Inferior parietal cortex (tissue), 1 donor: ENCODE measurements at regions not wholly inside any gene's neighbourhood (a gene's known extent, or its start where the extent isn't known, plus 50 kb on each side); places are given as distances from the start of the nearest gene placed in this dataset.
"Not testable (repeated sequence)": the region's sequence is repeated elsewhere in the genome, so short reads cannot be mapped to it uniquely, and the experiment has no call there.

Experiments
- DNase-seq: peaks from one replicate; pipeline ENCODE4 v3.0.0-alpha.2; 2016; ENCODE audit errors: extremely low spot score

DNA sequence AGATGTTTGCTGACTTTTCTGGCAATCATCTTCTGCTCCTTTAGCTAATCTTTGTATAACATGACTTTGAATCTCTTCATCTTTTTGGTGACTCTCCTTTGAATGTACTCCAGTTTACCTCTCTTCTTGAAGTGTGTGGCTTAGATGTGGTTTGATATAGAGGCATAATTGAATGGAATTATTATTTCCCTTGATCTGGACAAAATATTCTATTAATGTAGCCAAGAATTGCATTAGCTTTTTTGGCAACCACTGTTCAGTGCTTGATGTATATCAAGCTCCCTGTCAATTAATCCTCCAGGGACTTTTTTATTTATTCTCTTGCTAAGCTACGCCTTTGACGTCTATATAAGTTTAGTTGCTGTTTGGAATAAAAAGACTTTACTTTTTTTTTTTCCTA is 490.8 kb downstream of the PCDH20 start:
- DNase-seq: no peak

- DNase-seq: peak; percentile 7
Observed at GRCh38 chr13:60922576-60923231, 492.9 kb downstream of the PCDH20 start.

GRCh38 chr13:60893801-60894200 is 496.8 kb downstream of the TDRD3 start:
- no peak for DNase-seq

GRCh38 chr13:60887711-60888110 is 490.7 kb downstream of the TDRD3 start:
- DNase-seq: no peak

GRCh38 chr13:60881507-60881906 is 484.5 kb downstream of the TDRD3 start:
- DNase-seq: no peak

DNA sequence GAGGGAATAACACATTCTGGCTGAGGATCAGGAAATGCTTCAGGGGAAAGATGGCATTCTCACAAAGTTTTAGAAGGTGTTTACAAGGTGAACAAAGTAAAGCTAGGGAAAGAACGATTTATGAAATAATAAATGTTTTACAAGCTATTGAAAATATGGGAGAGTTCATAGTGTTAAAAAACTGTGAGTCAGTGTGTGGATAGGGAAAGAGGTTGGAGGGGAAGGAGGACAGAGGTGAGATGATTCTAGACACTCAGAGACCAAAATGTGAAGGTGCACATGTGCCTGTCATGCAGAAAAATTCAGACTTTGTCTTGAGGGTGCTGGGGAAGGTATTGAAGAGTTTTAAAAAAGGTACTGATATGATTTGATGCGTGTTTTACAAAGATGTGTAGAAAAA is 476.1 kb downstream of the TDRD3 start:
- DNase-seq: no peak

DNA sequence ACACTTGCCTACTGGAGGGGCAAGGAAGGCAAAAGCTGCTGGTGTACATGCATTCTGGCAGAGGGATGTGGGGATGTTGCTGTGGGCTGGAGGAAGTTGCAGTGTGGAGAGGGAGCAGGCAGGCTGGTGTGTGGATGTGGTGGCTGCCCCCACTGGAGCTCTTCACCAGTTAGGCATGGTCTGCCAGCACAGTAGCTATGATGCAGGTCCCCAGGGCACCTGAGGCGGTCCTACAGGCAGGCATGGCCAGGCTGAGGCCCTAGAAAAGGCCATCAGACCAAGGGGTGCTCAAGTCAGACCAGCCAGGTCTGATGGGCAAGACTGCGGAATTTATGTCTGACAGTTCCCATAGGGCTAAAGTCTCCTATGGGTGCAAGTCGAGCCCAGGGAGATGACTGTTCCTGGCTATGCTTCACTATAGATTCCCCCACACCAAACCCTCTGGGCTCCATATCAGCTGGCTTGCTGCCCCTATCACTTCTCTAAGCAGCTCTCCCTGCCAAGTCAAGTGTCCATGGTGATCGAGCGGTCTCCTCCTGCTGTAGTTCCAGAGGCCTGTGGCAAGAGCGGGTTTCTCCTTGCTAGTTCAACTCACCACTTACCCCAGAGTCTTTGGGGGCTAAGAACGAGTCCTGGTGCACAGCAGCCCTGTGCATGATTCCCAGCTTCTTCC is 473.1 kb downstream of the TDRD3 start:
- DNase-seq: no peak

- no peak for DNase-seq
Observed at GRCh38 chr13:60869225-60869624, 472.2 kb downstream of the TDRD3 start.

DNA sequence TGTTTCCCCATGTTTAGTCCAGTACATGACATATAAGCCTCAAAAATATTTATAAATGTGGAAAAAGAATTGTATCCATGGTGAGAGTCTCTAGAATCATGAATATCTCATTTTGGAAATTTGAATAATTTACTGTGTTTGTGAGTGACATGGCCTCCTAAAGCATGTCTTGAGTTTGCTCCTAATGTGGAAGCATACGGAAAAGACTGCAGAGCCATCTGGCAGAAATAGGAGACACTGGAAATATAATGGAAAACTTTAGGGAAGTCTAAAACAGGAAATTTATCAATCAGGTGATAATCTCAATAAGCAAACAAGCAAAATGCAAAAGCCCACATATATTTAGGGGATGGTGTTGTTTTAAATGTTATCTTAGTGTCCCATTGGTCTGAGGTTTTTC is 465.0 kb downstream of the TDRD3 start:
- DNase-seq: no peak

- DNase-seq: no peak
Observed at GRCh38 chr13:60857698-60858097, 460.7 kb downstream of the TDRD3 start.

DNA sequence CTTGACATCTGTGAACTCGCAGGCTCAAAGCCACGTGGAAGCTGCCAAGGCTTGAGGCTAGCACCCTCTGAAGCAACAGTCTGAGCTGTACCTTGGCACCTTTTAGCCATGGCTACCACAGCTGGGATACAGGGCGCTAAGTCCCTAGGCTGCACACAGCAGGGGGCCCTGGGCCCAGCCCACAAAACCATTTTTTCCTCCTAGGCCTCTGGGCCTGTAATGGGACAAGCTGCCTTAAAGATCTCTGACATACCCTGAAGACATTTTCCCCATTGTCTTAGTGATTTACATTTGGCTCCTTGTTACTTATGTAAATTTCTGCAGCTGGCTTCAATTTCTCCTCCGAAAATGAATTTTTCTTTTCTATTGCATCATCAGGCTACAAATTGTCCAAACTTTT is 455.9 kb downstream of the TDRD3 start:
- no peak for DNase-seq

DNA sequence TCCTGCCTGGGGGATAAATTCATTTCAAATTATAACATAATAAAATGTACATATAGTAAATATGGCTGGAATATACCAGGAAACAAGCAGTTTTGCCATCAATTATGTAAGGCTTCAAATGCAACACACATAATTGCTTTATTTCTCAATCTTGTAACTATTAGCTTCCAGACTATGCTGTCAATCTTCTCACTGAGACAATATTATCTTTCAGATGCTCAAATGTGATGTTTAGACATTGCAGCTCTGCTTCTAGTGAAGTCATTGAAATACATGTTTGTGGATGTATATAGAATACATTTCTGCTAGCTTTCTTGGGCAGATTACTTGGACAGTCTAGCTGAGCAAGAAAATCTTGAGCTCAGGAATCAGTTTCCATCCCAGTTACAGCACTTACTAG is 454.4 kb downstream of the TDRD3 start:
- no peak for DNase-seq

DNA sequence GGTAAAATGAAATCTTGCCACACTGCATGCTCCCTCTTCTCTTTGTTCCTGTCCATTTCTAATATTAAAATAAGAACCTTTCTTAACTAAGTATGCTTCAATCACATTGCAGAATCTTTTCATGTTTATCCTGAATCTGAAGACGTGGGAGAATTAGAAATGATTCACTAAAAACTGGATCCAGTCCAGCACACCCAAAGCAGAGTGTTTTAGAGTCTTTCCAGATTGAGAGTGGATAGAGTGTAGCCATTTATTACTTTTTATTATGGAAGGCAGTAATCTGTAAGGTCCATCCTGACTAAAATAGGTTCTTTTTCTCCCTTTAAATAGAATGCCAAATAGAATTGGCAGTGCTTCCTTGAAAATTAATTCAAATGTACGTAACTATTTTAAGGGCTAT is 453.5 kb downstream of the TDRD3 start:
- no peak for DNase-seq

- no peak for DNase-seq
Observed at GRCh38 chr13:60838581-60838980, 441.6 kb downstream of the TDRD3 start.

GRCh38 chr13:60837806-60838205 is 440.8 kb downstream of the TDRD3 start:
- no peak for DNase-seq

GRCh38 chr13:60836821-60837220 is 439.8 kb downstream of the TDRD3 start:
- no peak for DNase-seq

DNA sequence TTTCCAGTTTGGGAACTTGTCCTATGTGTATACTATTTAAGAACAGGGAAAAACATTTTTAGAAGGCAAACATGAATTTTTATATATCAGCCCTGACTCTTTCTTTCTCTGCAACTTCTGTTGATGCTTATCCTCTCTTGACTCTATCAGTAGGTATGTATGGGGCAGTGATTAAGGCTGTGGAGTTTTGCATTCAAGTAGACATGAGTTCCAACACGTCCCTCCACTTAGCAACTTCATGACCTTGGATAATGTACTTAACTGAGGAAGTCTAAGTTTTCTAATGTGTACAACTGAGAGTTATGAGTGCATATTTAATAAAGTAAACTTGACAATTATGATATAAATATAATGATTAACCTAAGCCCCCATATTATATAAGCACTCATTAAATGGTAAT is 414.6 kb downstream of the TDRD3 start:
- DNase-seq: no peak

DNA sequence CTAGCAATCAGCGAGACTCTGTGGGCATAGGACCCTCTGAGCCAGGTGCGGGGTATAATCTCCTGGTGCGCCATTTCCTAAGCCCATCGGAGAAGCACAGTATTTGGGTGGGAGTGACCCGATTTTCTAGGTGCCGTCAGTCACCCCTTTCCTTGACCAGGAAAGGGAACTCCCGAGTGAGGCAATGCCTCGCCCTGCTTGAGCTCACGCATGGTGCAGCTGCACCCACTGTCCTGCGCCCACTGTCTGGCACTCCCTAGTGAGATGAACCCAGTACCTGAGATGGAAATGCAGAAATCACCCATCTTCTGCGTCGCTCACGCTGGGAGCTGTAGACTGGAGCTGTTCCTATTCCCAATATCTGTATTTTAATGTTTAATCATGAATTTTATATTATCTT is 408.6 kb downstream of the TDRD3 start:
- DNase-seq: not testable (repeated sequence)

- no peak for DNase-seq
Observed at GRCh38 chr13:60798503-60798902, 401.5 kb downstream of the TDRD3 start.

DNA sequence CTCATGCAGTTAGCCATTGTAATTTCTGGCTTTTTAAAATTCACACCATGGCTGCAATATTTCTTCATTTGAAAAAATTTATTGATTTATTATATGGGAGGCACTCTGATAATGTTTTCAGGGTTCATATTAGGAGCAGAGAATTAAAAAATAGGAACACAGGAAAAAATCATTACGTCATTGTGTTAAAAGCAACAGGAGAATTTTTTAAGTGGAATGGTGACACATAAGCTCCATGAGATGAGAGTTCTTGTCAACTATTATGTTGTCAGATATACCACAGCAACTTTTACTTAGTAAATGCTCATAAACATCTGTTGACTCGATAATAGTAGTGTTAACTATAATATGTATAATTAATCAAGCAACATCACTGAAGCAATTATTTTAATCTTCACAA is 400.1 kb downstream of the TDRD3 start:
- DNase-seq: no peak

- DNase-seq: no peak
Observed at GRCh38 chr13:60794751-60795150, 397.7 kb downstream of the TDRD3 start.

DNA sequence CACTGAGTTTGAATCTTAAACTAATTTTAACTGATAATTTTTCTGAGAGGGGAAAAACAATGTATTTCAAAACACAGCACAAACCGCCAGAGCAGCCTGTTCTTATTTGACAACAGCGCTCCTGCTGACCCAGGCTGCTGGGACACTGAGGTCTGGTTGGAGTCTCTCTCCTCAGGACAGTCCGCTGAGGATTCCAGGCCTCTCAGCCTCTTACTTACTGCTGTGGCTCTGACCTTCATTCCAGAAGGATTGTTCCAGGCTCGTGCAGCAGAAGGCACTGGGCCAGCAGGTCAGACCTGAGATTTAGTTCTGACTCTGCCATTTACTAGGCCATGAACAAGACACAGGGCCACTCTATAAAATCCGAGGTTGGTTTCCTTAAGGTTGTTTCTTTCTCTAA is 393.6 kb downstream of the TDRD3 start:
- DNase-seq: no peak

GRCh38 chr13:60788156-60788829 is 391.3 kb downstream of the TDRD3 start:
- no peak for DNase-seq
